Tongue (tissue), 1 donor: ENCODE measurements at regions not wholly inside any gene's neighbourhood (a gene's known extent, or its start where the extent isn't known, plus 50 kb on each side); places are given as distances from the start of the nearest gene placed in this dataset.
"Not testable (repeated sequence)": the region's sequence is repeated elsewhere in the genome, so short reads cannot be mapped to it uniquely, and the experiment has no call there.

Experiments
- DNase-seq: peaks from one replicate; pipeline ENCODE4 v3.0.0-alpha.2; 2015

DNA sequence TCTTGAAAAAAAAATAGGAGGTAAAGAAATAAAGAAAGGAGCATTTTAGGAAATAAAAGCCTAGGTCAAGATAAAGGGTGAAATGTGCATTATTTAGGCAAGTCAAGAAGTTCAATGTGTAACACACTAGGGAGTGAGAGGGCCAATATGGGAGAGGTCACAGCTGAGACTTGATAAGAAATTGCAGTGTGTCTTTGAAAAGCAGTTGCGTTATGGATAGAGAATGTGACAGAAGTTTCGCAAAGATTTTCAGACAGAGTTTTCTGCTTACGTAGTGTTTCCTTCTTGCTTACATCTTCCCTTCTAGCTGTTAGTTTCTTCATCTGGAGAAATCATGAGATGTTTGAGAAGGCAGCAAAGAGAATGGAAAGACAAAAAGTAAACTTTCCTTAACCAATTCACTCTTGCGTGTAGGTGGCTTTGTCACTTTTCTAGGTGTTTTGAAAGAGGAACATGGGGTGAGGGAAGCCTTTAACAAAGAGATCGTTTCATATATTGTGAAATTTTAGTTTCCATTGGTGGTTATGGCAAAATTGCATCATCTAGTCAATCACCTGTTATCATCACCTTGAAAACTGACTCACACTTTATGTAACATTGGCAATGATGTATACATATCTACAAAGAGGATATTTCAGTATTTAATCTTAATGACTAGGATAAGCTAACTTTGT, 975.5 kb downstream of the OLFM4 start:
- no peak for DNase-seq

DNA sequence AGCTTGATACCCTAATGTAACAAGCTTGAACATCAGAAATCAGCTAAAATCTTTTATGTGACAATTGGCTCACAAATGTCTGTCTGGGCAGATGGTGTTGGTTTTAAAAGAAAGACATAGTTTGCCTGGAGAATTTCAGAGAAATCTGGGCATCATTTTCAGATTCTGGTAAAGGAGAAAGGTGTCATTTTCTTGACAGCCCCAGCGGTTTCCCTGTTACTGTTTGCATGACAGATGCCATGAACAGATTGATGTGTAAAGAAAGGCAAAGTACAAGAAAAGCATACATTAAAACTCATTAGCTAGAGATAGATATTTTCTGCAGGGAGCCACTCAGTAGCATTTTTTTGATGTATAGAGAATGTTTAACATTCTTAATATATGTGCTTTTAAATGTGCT, 987.9 kb downstream of the OLFM4 start:
- DNase-seq, result no peak

DNA sequence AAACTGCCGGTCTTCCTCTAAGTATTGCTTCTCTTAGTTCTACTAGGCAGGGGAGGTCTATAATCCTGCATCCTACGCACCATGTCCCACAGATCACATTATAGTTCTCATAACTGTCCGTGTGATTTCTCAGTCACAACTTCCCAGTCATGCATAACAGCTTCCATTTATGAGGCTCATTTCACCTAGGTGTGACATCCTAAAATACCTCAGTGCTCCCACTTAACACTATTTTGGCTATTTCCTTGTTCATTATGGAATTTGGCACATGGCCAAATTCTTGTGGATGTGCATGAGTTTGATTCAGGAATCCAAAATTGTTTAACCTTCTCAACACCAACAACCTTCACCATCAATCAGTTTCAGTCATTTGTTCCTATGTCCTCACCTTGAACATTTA, 989.9 kb downstream of the OLFM4 start:
- DNase-seq, result no peak

DNA sequence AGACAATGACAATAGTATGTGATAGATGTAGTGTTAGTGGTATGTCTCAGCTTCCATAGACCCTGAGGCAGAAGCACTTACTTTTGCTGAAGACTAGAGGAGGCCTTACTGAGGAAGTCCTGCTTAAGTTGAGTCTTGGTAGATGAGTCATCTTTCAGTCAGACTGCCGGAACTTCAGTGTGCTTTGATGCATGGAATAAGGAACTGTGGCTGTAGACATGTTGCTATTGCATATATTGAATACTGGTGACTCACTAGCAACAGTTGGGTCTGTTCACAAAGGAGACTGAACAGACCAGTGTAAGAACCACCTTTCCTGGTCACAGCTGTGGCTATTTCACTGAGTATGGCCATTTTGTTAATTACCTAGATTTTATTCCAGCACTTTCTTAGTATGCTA, 1000.6 kb downstream of the OLFM4 start:
- no peak for DNase-seq

DNA sequence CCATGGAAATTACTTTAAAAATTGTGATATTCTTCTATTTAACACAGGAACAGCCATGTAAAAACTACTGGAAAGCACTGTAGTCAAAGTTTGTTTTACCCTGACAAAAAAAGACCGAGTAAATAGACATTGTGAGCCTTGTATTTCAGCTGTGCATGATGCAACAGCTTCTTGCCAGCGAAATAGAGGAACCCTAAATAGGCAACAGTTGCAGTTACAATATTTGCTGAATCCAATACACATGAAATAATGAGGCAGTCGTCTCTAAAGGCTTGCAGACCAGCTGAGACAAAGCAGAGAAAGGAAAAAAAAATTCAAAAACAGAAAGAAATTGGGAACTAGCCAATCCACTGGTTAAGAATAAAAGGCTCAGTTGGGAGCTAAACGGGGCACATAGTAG, 1001.1 kb downstream of the OLFM4 start:
- no peak for DNase-seq

DNA sequence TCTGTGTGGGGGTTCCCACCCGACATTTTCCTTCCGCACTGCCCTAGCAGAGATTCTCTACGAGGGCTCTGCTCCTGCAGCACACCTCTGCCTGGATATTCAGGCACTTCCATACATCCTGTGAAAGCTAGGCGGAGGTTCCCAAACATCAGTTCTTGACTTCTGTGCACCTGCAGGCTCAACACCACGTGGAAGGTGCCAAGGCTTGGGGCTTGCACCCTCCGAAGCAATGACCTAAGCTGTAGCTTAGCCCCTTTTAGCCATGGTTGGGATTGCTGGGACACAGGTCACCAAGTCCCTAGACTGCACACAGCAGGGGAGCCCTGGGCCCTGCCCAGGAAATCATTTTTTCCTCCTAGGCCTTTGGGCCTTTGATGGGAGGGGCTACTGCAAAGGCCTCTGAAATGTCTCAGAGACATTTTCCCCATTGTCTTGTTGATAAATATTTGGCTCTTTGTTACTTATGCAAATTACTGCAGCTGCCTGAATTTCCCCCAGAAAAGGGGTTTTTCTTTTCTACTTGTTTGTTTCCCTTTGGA, 1004.8 kb downstream of the OLFM4 start:
- no peak for DNase-seq

DNA sequence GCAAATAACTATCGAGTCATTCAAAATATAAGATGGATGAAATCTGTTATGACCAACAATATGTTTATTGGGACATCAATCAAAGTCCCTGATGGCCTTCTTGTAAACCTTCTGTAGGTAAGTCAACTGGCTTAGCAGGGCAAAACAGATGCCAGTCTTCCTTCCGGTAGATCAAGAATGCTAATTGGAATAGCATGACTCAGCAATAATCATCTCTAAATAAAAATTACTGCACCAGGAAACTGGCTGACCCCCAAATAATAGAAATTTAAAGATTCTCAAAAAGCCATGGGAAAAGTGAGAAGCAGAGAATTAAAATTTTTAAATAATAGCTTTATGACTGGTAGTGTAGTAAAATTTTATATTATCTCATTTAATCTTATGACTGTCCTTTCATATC, 1005.4 kb downstream of the OLFM4 start:
- DNase-seq, result no peak

DNA sequence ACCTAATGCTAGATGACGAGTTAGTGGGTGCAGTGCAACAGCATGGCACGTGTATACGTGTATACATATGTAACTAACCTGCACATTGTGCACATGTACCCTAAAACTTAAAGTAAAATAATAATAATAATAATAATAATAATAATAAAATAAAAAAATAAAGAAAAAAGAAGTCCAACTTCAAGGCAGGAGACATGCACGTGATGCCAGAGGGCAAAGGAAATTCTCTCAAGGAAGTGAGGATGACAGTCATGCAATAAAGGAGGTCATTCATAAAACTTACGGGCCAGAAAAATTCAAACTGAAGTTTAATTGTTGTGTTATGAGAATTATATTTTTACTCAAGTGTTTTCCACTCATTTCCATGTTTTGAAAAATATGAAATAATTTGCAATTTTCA, 1028.8 kb downstream of the OLFM4 start:
- not testable (repeated sequence) for DNase-seq

DNA sequence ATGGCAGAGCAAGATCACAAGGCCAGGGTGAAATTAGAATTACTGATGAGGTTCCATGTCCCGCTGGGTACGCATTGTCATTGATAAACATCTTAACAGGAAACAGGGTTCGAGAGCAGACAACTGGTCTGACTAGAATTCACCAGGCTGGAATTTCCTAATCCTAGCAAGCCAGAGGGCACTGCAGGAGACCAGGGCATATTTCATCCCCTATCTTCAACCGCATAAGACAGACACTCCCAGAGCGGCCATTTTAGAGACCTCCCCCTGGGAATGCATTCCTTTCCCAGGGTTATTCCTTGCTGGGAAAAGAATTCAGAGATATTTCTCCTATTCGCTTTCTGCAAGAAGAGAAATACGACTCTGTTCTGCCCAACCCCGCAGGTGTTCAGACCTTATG, 1041.3 kb downstream of the OLFM4 start:
- not testable (repeated sequence) for DNase-seq

DNA sequence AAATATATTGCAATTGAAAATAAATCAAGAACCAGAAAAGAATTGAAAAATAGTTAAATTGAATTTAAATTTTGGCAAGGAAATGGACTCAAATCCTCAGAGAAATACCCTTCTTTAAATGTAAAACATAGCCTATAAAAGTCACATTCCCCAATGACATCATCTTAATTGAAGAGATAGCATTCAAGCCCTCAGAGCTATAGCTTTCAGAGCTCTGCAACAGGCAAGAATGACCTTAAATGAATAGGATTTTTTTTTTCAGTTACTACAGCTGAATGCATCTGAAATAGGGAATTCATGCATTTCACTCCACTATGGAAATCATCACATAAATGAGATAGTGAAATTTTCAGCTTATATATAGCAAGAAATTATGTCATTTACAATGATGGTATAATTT, 1049.0 kb downstream of the OLFM4 start:
- no peak for DNase-seq

DNA sequence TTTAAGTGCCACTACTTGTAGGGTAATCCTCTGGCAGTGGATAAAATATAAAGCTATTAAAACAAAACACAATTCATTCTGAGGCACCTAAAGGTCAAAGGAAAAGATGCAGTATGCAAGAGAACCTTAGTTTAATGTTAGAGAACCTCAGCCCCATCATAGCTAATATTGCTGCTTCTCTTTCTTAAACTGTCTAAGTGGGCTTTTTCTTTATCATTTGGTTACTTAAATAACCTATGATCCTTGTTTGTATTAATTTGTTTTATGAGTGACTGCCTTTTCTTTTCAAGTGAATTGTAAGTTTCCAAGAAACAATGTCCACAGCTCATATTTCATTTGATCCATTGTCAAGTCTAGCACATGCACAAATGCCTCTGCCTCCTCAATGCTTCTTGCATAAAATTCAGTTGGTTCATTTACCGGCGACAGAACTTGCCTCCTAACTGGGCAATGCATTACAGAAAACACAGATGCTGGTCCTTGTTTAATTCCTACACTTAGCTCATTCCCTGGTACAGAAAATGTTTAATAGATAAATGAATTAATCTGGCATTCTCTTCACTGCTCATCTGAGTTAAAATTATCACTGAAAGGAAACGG, 1049.8 kb downstream of the OLFM4 start:
- no peak for DNase-seq

DNA sequence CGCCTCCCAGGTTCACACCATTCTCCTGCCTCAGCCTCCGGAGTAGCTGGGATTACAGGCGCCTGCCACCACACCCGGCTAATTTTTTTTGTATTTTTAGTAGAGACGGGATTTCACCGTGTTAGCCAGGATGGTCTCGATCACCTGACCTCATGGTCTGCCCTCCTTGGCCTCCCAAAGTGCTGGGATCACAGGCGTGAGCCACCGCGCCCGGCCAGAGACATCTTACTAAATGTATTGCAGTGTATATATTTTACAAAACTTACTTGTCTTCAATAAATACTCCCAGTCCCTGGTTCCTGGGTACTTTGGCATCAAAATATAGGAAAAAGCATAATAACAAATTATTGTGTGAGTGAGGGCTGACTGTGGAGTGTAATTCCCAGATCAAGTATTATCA, 1053.7 kb downstream of the OLFM4 start:
- DNase-seq, result not testable (repeated sequence)

DNA sequence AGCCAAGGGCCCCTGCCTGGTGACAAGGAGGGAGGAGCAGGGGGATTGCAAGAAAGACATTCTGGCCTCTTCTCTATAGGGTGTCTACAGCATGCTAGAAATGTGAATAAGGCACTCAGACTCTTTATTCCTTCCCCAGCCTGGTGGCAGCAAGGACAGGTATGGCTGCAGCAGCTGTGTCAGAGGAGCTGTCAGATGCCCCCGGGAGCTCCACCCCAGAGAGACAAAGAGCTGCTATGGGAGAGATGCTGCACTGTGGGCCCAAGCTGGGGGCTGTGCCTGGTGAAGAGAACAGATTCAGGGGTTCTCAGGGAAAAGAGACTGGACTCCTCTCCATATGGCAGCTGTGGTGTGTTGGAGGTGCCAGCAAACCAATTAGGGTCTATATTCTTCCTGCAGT, 1063.3 kb downstream of the OLFM4 start:
- DNase-seq, result no peak

DNA sequence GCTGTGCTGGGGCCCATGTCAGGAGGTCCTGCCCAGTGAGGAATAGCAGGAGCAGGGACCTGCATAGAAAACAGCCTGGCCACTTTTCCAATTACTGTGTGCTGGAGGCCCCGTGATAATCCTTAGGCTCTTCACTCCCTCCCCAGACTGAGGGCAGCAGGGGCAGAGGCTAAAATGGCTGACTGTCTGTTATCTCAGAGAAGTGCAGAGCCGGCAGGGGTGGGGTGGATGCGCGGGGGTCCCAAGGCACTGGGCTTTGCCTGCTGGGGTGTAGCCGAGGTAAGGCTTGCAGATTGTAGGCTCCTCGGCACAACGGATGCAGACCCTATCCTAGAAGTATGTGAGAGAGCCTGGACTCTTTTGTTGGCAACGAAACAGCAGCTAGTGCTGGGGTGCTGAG, 1064.1 kb downstream of the OLFM4 start:
- no peak for DNase-seq

DNA sequence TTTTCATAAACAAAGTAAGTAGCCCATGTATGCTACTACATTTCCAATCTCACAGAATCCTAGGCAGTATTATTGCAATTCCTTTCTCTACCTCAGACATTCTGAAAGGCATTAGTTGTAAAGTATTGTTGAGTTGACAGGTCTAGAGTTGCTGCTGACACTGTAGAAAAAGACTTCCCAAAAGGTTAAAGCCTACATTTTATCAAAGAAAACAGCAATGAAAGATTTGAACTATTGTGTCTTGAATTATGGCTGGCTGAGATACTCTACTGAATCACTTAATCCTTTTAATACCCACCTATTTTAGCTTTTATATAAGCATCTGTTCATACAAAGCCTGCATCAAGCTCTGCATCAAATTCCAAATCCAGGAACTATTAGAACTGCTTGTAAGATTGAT, 1082.0 kb downstream of the OLFM4 start:
- no peak for DNase-seq

DNA sequence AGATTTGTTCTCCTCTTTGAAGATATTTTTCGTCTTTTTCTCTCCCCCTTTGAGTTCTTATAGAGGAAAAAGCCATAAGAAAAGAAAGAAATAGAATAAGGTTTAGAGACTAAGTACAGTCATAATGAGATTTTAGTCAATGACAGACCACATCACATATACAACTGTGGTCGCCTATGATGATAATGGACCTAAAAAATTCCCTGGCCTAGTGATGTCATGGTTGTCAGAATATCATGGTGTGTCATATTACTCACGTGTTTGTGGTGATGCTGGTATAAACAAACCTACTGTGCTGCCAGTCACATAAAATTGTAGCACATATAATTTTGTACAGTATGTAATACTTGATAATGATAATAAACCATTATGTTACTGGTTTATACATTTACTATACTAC, 1096.1 kb downstream of the OLFM4 start:
- no peak for DNase-seq

DNA sequence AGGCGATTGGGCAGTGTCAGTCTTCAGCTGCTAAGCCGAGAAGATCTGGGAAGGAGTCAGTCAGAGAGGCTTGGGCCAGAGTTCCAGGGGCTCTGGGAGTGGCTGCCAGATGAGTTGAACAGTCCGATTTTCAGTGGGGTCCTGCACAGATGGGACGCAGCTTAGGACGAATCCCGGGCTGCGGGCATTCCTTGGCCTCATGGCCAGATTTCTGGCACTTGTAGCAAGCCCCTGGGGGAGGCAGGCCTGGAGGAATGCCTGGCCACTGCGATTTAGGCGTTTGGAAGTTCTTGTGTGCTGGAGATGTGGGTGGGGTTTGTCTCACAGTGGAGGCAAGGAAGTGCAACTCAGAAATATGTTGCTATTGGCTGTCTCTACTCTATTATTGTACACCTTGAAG, 1102.3 kb downstream of the OLFM4 start:
- not testable (repeated sequence) for DNase-seq

DNA sequence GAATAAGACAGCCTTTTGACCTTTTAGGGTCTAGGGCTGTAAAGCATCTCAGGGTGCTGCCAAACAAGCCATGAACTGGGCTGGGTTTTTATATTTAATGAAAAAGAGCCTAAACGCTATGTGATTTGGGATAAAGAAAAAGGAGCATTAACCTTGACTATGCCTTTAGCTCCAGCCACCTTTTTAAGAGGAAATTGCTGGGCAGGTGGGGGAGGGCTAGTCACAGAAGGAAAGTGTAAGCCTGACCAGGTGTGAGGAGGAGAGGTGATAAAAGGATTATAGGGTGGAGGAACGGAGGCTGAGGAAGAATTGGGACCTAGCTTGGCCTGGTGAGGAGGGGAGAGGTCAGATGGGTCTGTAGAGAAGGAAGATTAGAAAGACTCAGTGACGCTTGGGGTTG, 1102.8 kb downstream of the OLFM4 start:
- not testable (repeated sequence) for DNase-seq

DNA sequence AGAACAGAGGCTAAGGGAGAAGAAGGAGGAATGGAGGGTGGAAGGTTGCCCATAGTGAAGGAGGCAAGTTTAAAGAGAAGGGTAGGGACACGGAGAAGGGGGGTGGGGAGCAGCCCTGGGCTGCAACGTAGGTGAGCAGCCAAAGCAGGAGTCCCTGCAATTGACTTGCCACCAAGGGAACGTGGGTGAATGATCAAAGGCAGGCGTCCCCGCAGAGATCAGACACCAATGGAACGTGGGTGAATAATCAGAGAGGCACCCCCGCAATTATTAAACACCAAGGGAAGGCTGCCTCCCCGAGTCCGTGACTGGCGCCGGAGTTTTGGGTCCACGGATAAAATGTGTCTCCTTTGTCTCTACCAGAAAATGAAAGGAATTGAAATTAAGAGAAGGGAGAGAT, 1103.5 kb downstream of the OLFM4 start:
- not testable (repeated sequence) for DNase-seq

DNA sequence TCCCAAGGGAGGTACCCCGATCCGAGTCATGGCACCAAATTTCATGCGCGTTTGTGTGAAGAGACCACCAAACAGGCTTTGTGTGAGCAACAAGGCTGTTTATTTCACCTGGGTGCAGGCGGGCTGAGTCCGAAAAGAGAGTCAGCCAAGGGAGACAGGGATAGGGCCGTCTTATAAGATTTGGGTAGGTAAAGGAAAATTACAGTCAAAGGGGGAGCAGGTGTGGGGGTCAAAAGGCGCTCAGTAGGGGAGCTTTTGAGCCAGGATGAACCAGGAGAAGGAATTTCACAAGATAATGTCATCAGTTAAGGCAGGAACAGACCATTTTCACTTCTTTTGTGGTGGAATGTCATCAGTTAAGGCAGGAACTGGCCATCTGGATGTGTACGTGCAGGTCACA, 1104.1 kb downstream of the OLFM4 start:
- DNase-seq, result not testable (repeated sequence)

DNA sequence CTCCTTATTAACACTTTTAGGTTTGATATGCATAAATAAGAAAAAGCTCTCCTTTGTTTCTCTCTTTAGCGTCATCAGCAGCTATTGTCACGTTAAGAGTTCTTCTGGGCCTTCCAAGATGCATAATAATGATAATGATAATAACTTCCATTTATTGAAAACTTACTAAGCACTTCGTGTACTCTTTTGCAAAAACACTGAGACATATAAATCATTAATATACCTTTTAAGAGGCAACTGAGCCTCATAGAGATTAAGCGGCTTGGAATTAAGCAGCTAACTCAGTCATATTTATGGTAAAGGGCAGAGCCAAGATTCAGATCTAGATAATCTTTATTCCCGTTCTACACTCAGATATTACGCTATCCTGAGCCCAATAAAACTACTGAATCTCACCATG, 1105.1 kb downstream of the OLFM4 start:
- no peak for DNase-seq

DNA sequence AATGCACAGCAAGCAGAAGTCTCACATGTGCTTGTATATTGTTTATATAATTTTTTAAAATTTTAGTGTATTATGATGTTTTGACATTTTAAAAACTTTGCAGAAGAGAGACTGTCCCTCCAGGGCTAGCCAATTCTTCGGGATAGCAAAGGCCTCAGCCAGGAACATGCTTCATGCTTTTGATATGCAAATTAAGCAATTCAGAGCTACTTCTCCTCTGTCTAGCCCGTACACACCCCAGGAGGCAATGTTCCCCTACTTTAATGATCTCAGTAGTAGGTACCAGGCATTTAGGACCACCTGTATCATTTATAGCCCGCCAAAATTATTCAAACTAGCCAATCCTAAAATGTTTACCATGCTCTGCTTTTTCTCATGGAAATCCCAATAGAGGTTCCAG, 1116.2 kb downstream of the OLFM4 start:
- DNase-seq, result no peak

DNA sequence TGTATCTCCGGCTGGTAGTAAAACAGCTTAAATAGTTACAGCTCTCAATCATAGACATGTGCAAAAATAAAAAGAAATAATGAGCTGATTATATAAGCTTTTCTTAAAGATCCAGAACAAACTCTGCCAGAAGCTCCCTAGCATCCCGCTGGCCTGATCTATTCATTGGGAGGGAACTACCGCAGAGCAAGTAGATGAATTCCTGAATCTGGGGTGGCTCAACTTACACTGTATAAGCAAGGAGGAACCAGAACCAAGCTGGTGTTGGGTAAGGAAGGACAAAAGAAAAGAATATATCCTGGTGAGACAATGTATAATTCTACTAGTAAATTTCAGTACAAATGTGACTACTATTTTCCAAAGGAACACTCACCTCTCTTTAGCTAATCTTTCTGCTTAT, 1122.2 kb downstream of the OLFM4 start:
- no peak for DNase-seq

DNA sequence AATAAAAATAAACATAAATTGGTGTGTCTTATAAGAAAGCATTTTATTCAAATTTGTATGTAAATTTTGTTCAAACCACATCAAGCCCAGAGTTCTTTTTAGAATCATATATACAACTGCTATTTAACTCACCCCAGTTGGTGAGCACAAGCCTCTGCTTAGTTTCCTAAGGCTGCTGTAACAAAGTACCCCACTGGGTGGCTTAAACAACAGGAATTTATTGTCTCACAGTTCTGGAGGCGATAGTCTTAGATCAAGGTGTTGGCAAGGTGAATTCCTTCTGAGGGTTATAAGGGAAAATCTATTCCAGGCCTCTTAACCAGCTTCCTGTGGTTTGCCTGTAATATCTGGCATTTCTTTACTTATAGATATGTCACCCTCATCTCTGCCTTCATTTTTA, 1133.5 kb downstream of the OLFM4 start:
- DNase-seq, result no peak
